ENCODE measurements at regions not wholly inside any gene's neighbourhood (a gene's known extent, or its start where the extent isn't known, plus 50 kb on each side); places are given as distances from the start of the nearest gene placed in this dataset.

DNA sequence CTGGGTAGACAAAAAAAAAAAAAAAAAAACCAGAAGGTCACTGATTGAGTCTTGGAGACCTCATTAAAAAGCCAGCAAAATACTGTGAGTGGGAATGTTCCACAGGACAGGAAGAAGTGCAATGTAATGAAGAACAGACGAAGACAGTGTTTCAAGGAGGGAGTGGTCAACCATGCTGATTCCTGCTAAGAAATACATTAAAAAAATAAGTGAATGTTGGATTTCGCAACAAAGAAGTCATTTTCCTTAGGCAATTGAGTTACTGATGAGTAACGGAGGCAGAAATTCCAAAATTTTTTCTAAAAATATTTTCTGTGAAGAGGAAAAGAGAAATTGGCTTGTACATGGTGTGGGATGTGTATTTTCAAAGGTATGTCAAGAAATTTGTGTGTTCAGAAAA lies 94.3 kb upstream of the FAM47B start:
- TF ChIP-seq, protein P1, sequence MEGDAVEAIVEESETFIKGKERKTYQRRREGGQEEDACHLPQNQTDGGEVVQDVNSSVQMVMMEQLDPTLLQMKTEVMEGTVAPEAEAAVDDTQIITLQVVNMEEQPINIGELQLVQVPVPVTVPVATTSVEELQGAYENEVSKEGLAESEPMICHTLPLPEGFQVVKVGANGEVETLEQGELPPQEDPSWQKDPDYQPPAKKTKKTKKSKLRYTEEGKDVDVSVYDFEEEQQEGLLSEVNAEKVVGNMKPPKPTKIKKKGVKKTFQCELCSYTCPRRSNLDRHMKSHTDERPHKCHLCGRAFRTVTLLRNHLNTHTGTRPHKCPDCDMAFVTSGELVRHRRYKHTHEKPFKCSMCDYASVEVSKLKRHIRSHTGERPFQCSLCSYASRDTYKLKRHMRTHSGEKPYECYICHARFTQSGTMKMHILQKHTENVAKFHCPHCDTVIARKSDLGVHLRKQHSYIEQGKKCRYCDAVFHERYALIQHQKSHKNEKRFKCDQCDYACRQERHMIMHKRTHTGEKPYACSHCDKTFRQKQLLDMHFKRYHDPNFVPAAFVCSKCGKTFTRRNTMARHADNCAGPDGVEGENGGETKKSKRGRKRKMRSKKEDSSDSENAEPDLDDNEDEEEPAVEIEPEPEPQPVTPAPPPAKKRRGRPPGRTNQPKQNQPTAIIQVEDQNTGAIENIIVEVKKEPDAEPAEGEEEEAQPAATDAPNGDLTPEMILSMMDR (conservative IDR thresholded peaks at IDR 0.05), result no peak
- no peak for TF ChIP-seq EZH2 (IDR thresholded peaks at IDR 0.05; ENCODE audit: low read depth)
